ENCODE measurements at regions not wholly inside any gene's neighbourhood (a gene's known extent, or its start where the extent isn't known, plus 50 kb on each side); places are given as distances from the start of the nearest gene placed in this dataset.

DNA sequence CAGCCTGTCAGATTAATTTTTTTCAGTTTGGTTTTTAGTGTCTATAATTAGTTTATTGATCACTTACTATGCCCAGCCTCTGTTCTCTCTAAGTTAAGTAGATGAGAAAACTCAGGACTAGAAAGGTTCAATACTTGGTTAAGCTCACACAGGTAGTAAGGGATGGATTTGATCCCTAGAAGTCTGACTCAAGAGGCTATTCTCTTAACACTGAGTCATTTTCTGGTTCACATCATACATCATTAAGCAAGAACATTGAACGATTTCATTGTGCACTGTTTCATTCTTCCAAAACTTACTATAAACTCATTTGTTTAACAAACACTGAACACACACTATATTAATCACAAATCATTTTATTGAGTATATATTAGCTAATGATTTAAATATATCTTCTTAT, 54.1 kb upstream of the SLC38A11 start:
- Histone ChIP-seq H3K9ac (ENCODE audit: low read depth, low read length) (no peak overlapping the region), H3K27me3 (ENCODE audit: insufficient read depth, low read length, poor library complexity) (no peaks in the 10 kb centered on the region), H3K27ac (ENCODE audit: low read length) (no peak overlapping the region), H3K36me3 (ENCODE audit: insufficient read depth, low read length) (no peaks in the 10 kb centered on the region), H3K4me3 (ENCODE audit: low read depth in 1 of 2, low read length in 2 of 2) (no peak overlapping the region), H2AFZ (ENCODE audit: low read depth, low read length) (no peak overlapping the region), H4K20me1 (ENCODE audit: insufficient read depth, low read length) (no peaks in the 10 kb centered on the region), H3K4me2 (ENCODE audit: insufficient read depth, low read length) (no peak overlapping the region), H3K79me2 (ENCODE audit: insufficient read depth, low read length) (no peaks in the 10 kb centered on the region), H3K9me3 (ENCODE audit: insufficient read depth, low read length, severe bottlenecking) (no peaks in the 10 kb centered on the region), H3K4me1 (ENCODE audit: insufficient read depth, low read length) (no peaks in the 10 kb centered on the region)
- ATAC-seq (ENCODE audit: insufficient read depth, low read depth): no peak
- TF ChIP-seq EZH2 (IDR thresholded peaks at IDR 0.05; ENCODE audit: borderline replicate concordance, low read depth, low read length, severe bottlenecking): no peak
- TF ChIP-seq, protein P1, sequence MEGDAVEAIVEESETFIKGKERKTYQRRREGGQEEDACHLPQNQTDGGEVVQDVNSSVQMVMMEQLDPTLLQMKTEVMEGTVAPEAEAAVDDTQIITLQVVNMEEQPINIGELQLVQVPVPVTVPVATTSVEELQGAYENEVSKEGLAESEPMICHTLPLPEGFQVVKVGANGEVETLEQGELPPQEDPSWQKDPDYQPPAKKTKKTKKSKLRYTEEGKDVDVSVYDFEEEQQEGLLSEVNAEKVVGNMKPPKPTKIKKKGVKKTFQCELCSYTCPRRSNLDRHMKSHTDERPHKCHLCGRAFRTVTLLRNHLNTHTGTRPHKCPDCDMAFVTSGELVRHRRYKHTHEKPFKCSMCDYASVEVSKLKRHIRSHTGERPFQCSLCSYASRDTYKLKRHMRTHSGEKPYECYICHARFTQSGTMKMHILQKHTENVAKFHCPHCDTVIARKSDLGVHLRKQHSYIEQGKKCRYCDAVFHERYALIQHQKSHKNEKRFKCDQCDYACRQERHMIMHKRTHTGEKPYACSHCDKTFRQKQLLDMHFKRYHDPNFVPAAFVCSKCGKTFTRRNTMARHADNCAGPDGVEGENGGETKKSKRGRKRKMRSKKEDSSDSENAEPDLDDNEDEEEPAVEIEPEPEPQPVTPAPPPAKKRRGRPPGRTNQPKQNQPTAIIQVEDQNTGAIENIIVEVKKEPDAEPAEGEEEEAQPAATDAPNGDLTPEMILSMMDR (IDR thresholded peaks at IDR 0.05; ENCODE audit: borderline replicate concordance, extremely low read depth, low read length, poor library complexity, severe bottlenecking): no peak
- DNase-seq: no peak

GRCh38 chr2:165008730-165009315, 53.5 kb upstream of the SLC38A11 start:
- Histone ChIP-seq H4K20me1 (ENCODE audit: insufficient read depth, low read length) (no peaks in the 10 kb centered on the region), H3K9me3 (ENCODE audit: insufficient read depth, low read length, severe bottlenecking) (no peaks in the 10 kb centered on the region), H3K4me2 (ENCODE audit: insufficient read depth, low read length) (no peak overlapping the region), H3K27me3 (ENCODE audit: insufficient read depth, low read length, poor library complexity) (no peaks in the 10 kb centered on the region), H3K4me3 (ENCODE audit: low read depth in 1 of 2, low read length in 2 of 2) (no peak overlapping the region), H2AFZ (ENCODE audit: low read depth, low read length) (no peak overlapping the region), H3K9ac (ENCODE audit: low read depth, low read length) (no peak overlapping the region), H3K27ac (ENCODE audit: low read length) (no peak overlapping the region), H3K79me2 (ENCODE audit: insufficient read depth, low read length) (no peaks in the 10 kb centered on the region), H3K4me1 (ENCODE audit: insufficient read depth, low read length) (no peaks in the 10 kb centered on the region), H3K36me3 (ENCODE audit: insufficient read depth, low read length) (no peaks in the 10 kb centered on the region)
- TF ChIP-seq, protein P1 (IDR thresholded peaks at IDR 0.05; ENCODE audit: borderline replicate concordance, extremely low read depth, low read length, poor library complexity, severe bottlenecking): no peak
- no peak for TF ChIP-seq EZH2 (IDR thresholded peaks at IDR 0.05; ENCODE audit: borderline replicate concordance, low read depth, low read length, severe bottlenecking)
- ATAC-seq (ENCODE audit: insufficient read depth, low read depth) (no peak), DNase-seq (no peak)

GRCh38 chr2:165007161-165007744, 51.9 kb upstream of the SLC38A11 start:
- DNase-seq: no peak
- Histone ChIP-seq H3K27ac (ENCODE audit: low read length) (no peak overlapping the region), H3K36me3 (ENCODE audit: insufficient read depth, low read length) (no peaks in the 10 kb centered on the region), H3K4me1 (ENCODE audit: insufficient read depth, low read length) (no peaks in the 10 kb centered on the region), H3K79me2 (ENCODE audit: insufficient read depth, low read length) (no peaks in the 10 kb centered on the region), H3K27me3 (ENCODE audit: insufficient read depth, low read length, poor library complexity) (no peaks in the 10 kb centered on the region), H3K9ac (ENCODE audit: low read depth, low read length) (no peak overlapping the region), H4K20me1 (ENCODE audit: insufficient read depth, low read length) (no peaks in the 10 kb centered on the region), H2AFZ (ENCODE audit: low read depth, low read length) (no peak overlapping the region), H3K9me3 (ENCODE audit: insufficient read depth, low read length, severe bottlenecking) (no peaks in the 10 kb centered on the region), H3K4me3 (ENCODE audit: low read depth in 1 of 2, low read length in 2 of 2) (no peak overlapping the region), H3K4me2 (ENCODE audit: insufficient read depth, low read length) (no peak overlapping the region)
- no peak for ATAC-seq (ENCODE audit: insufficient read depth, low read depth)
- TF ChIP-seq EZH2 (IDR thresholded peaks at IDR 0.05; ENCODE audit: borderline replicate concordance, low read depth, low read length, severe bottlenecking): no peak
- TF ChIP-seq, protein P1 (IDR thresholded peaks at IDR 0.05; ENCODE audit: borderline replicate concordance, extremely low read depth, low read length, poor library complexity, severe bottlenecking): no peak
